ENCODE measurements at regions not wholly inside any gene's neighbourhood (a gene's known extent, or its start where the extent isn't known, plus 50 kb on each side); places are given as distances from the start of the nearest gene placed in this dataset.

GRCh38 chr4:3615386-3616286, 83.4 kb upstream of the LRPAP1 start:
- peaks cover 0 to 7% (median 3%) of the 10 kb centered on the region in 4 donors for H3K4me1 ChIP-seq
- H3K36me3 ChIP-seq, result no peaks in the 10 kb centered on the region
- H3K9me3 ChIP-seq, result no peaks in the 10 kb centered on the region
- H3K27me3 ChIP-seq, result peaks cover 0 to 14% (median 0%) of the 10 kb centered on the region in 3 donors
- WGBS, 2 donors, result 86 to 89% methylated on average over 40 of the region's 40 CpGs
- intact Hi-C loops (cut with DNase I), result no loop called here
- no peak overlapping the region for H3K27ac ChIP-seq
- H3K4me3 ChIP-seq, result no peak overlapping the region
- DNase-seq, result peak; percentile 54
- TF ChIP-seq POLR2AphosphoS5 (IDR thresholded peaks at IDR 0.05) (no peak), EP300 (IDR thresholded peaks at IDR 0.05) (no peak), POLR2A (IDR thresholded peaks at IDR 0.05) (no peak), CTCF (IDR thresholded peaks at IDR 0.05) (no peak)

- intact Hi-C loops (cut with DNase I), result no loop called here
- peaks cover 0 to 7% (median 3%) of the 10 kb centered on the region in 4 donors for H3K4me1 ChIP-seq
- H3K4me3 ChIP-seq, result no peak overlapping the region
- no peaks in the 10 kb centered on the region for H3K36me3 ChIP-seq
- TF ChIP-seq EP300 (IDR thresholded peaks at IDR 0.05), result no peak
- TF ChIP-seq POLR2A (IDR thresholded peaks at IDR 0.05), result no peak
- TF ChIP-seq CTCF (IDR thresholded peaks at IDR 0.05), result no peak
- TF ChIP-seq POLR2AphosphoS5 (IDR thresholded peaks at IDR 0.05), result no peak
- DNase-seq, result peak; percentile 33
- WGBS, 2 donors, result 84 to 89% methylated on average over 8 of the region's 8 CpGs
- peaks cover 0 to 14% (median 0%) of the 10 kb centered on the region in 3 donors for H3K27me3 ChIP-seq
- H3K27ac ChIP-seq, result no peak overlapping the region
- H3K9me3 ChIP-seq, result no peaks in the 10 kb centered on the region
Measured at GRCh38 chr4:3614731-3614980, 82.4 kb upstream of the LRPAP1 start.

- DNase-seq, result peak; percentile 44
- WGBS, 2 donors, result 40 to 67% methylated on average over 25 of the region's 25 CpGs
Measured at GRCh38 chr4:3613967-3614730, 81.9 kb upstream of the LRPAP1 start.

GRCh38 chr4:3612934-3613333, 80.7 kb upstream of the LRPAP1 start:
- Histone ChIP-seq H3K4me3 (no peak overlapping the region), H3K27me3 (peaks cover 0 to 4% (median 0%) of the 10 kb centered on the region in 3 donors), H3K4me1 (peaks cover 0 to 7% (median 3%) of the 10 kb centered on the region in 4 donors), H3K36me3 (no peaks in the 10 kb centered on the region), H3K27ac (no peak overlapping the region), H3K9me3 (no peaks in the 10 kb centered on the region)
- WGBS, 2 donors, result 89 to 95% methylated on average over 1 of the region's 1 CpG
- TF ChIP-seq POLR2AphosphoS5 (IDR thresholded peaks at IDR 0.05) (no peak), POLR2A (IDR thresholded peaks at IDR 0.05) (no peak), EP300 (IDR thresholded peaks at IDR 0.05) (no peak), CTCF (IDR thresholded peaks at IDR 0.05) (no peak)
- intact Hi-C loops (cut with DNase I), result no loop called here
- peak; percentile 2 for DNase-seq

More at GRCh38 chr4:3613967-3614730, 81.9 kb upstream of the LRPAP1 start:
- H3K4me3 ChIP-seq, result no peak overlapping the region
- H3K36me3 ChIP-seq, result no peaks in the 10 kb centered on the region
- TF ChIP-seq POLR2AphosphoS5 (IDR thresholded peaks at IDR 0.05), result no peak
- no peak for TF ChIP-seq POLR2A (IDR thresholded peaks at IDR 0.05)
- TF ChIP-seq CTCF (IDR thresholded peaks at IDR 0.05), result no peak
- TF ChIP-seq EP300 (IDR thresholded peaks at IDR 0.05), result no peak
- intact Hi-C loops (cut with DNase I), result no loop called here
- H3K9me3 ChIP-seq, result no peaks in the 10 kb centered on the region
- no peak overlapping the region for H3K27ac ChIP-seq
- peaks cover 0 to 7% (median 3%) of the 10 kb centered on the region in 4 donors for H3K4me1 ChIP-seq
- peaks cover 0 to 14% (median 0%) of the 10 kb centered on the region in 3 donors for H3K27me3 ChIP-seq

Data from sigmoid colon (tissue), 6 donors.